D341Med (cell line): ENCODE measurements at regions not wholly inside any gene's neighbourhood (a gene's known extent, or its start where the extent isn't known, plus 50 kb on each side); places are given as distances from the start of the nearest gene placed in this dataset.
"Not testable (repeated sequence)": the region's sequence is repeated elsewhere in the genome, so short reads cannot be mapped to it uniquely, and the experiment has no call there.

Experiments
- DNase-seq: peaks from one replicate; pipeline ENCODE4 v3.0.0; 2012; ENCODE audit warnings: low spot score

DNA sequence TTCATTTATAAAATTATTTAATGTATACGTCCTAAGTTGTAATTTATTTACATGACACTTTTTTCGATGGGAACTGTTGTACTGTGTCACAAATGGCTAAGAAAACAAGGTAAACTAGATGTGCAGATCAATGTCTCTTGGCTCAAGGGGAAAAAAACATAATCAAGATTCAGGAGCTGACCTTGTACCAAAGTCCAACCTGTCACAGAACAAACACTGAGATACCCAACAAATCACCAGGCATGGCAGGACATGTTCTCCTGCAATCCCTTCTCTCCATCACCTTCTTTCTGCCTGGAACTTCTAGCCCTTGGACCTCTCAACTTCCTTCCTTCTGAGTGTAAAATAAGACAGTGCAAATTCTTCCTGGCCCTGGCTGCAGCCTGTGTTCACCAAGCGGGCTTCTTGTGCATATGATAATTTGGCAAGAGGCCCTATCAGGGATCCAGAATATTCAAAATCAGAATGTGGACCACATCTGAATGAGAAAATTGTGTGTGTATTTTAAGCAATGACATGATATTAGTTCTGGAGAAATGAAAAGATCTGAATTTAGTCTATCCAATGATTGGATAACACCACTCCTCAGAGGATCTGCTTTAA lies 445.9 kb downstream of the ZNF536 start:
- DNase-seq, result no peak

DNA sequence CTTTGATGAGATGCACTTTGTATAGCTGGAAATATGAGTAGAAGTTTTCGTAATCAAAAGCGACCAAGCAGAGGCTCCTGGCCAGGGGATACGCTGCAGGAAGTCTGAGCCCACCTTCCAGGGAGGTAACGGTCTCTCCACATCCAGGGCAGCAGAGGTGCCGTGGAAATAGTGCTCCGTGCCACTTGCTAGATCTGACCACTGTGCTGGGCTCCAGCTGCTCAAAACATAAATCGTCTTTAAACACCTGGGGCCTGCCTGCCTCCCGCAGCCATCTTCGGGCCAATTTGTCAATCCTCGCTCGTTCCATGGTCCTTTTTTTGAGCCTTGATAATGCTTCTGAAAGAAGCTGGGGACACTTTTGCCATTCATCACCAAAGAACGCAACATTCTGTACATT lies 445.0 kb downstream of the ZNF536 start:
- no peak for DNase-seq

DNA sequence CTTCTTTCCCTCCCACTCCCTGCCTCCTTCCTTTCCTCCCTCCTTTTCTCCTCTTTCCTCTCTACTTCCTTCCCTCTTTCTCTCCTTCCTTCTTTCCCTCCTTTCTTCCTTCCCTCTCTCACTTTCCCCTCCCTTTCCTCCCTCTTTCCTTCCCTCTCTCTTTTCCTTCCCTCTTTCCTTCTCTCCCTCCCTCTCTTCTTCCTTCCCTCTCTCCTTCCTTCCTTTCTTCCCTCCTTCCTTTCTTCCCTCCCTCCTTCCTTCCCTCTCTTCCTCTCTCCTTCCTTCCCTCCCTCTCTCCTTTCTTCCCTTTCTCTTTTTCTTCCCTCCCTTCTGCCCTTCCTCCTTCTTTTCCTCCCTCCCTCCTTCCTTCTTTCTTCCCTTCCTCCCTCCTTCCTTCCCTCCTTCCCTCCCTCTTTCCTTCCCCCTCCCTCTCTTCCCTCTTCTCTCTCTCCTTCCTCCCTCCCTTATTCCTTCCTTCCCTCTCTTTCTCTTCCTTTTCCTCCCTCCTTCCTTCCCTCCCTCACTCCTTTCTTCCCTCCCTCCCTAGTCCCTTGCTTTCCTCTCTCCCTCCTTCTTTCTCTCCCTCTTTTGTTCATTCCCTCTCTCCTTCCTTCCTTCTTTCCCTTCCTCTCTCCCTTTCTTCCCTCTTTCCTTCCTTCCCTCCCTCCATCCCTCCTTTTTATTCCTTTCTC lies 443.9 kb downstream of the ZNF536 start:
- DNase-seq, result no peak

DNA sequence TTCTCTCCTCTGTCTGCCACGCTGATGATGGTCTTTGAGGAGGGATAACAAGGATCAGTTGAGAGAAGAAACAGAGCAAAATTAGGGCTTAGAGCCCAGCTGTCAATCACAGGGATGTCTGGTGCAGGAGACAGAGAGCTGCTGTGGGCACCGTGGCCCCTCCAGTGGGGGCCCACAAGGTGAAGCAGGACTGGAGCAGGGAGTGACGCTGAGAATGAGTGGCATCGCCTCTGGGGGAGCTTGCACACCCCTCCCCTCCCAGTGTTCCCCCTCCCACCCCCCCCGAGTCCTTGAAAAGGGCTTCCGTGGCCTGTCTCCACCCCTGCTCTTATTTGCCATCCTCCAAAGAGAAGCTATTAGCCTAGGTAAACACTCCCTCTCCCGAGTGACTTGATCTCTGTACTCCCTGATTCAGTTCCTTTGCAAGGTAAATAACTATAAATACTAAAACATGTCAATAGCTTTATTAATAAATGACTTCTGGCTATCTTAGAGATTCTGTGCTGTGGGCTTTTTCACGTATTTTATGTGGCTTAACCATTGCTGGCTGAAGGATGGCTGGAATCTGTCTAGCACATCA lies 440.0 kb downstream of the ZNF536 start:
- DNase-seq, result no peak

DNA sequence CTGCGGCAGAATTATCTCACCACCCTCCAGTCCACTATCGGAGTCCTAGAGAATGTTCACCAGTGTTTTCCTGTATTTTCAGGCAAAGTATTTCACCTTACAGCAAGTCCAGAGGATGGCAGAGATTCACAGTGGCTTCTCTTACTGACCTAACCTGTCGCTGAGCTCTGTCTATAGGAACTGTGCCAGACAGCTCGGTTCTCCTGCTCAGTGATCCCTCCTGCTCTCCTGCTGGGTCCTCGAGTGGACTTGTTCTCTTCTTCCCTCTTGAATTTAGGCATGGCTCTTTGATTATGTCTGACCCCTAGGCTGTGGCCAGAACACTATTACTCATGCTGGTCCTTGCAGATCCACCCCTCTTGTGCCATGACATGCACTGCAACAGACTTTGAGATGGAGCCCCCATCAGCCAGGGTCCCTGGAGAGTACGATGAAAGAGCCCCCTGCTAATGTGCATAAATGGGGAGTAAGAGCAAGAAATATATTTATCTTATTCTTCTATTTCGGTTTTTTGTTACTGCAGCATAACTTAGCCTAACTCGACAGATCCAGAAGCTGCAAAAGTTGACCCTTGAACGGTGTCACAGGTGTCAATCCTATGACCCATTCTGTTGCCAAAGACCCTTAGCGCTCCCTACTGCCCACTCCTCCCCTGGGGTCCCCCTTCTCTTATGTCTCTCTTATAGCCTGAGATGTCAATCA lies 439.4 kb downstream of the ZNF536 start:
- no peak for DNase-seq

DNA sequence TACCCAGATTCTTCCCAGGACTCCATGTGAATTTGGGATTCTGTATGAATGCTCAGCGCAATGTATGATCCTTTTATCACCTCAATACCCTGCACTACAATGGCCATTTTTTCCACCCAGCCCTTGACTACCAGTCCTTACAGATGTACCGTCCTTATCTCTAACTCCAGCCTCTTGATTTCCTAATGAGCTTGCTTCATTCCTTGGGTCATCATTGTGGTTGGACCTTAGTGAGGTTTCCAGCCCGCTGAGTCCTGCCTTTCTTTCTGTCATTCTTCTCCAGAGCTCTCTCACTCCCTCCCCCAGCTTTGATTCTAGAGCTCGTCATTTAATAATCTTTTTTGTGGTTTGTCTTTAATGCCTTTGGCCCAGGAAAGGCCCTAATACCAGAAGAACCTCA lies 438.5 kb downstream of the ZNF536 start:
- DNase-seq, result no peak

DNA sequence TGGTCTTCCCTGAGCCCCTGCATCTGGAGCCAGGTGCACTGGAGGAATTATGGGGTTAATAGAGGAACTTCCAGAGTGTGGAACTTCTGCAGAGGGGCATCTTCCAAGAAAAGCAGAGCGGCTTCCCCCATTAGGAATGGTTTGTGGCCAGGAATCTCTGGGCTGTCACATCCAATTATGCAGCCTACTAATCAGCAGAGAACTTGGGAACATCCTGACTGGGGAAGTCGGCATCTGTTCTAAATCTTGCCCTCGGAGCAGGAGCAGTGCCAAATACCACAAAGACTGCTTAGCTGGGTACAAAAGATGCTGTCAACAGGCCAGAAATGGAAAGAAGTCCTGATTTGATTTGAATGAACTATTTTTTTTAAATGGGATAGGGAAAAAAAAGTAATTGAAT lies 435.1 kb downstream of the ZNF536 start:
- DNase-seq, result no peak

DNA sequence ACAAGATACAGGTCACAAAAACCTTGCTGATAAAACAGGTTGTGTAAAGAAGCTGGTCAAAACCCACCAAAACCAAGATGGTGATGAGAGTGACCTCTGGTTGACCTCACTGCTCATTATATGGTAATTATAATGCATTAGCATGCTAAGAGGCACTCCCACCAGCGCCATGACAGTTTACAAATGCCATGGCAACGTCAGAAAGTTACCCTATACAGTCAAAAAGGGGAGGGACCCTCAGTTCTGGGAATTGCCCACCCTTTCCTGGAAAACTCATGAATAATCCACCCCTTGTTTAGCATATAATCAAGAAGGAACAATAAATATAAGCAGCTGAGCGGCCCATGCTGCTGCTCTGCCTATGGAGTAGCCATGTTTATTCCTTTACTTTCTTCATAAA lies 434.1 kb downstream of the ZNF536 start:
- no peak for DNase-seq

DNA sequence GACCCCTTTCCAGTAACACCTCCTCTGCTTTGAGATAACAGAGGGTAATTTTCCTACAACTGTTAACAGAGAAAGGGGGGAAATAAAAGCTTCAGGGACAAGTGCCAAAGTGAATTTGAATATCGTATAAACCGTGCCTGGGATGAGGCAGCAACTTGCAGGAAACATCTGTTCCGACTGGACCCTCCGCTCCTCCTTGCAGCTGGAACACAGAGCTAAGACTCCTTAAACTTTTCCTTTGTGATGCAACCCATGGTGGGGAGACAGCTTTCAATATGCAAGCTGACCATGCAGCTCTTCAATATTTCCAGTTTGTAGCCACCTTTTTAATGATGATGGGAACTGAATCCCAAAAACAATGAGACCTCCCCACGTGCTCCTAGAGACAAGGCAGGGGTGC lies 432.6 kb downstream of the ZNF536 start:
- no peak for DNase-seq

DNA sequence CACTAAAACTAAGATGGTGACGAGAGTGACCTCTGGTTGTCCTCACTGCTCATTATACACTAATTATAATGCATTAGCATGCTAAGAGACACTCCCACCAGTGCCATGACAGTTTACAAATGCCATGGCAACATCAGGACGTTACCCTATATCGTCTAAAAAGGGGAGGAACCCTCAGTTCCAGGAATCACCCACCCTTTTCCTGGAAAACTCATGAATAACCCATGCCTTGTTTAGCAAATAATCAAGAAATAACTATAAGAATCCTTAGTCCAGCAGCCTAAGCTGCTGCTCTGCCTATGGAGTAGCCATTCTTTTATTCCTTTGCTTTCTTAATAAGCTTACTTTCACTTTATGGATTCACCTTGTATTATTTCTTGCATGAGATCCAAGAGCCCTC lies 432.1 kb downstream of the ZNF536 start:
- DNase-seq, result not testable (repeated sequence)

DNA sequence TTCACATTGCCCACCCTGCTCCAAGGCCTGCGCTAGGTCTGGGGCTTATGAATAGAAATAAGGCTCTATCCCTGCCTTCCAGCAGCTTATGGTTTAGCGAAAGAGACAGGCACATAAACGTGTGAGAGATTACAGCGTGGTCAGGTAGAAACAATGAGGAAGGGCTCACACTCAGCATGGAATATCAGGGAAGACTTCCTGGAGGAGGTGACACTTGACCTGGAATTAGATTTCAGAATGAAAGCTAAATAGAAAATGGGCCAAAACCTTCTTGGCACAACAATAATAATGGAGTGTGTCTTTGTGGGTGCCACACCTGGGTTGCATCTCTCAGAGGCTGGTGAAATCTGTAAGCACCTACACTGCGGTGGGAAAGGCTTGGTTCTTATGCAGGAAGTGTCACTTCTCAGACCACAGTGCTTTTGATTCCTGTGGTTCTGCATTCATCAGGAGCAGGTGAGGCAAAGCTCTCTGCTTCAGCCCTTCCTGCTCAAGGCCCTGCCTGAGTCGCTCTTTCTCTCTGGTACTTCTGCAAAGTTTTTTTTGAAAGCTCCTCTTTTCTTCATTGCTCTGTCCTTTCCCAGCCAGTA lies 430.3 kb downstream of the ZNF536 start:
- DNase-seq, result no peak

DNA sequence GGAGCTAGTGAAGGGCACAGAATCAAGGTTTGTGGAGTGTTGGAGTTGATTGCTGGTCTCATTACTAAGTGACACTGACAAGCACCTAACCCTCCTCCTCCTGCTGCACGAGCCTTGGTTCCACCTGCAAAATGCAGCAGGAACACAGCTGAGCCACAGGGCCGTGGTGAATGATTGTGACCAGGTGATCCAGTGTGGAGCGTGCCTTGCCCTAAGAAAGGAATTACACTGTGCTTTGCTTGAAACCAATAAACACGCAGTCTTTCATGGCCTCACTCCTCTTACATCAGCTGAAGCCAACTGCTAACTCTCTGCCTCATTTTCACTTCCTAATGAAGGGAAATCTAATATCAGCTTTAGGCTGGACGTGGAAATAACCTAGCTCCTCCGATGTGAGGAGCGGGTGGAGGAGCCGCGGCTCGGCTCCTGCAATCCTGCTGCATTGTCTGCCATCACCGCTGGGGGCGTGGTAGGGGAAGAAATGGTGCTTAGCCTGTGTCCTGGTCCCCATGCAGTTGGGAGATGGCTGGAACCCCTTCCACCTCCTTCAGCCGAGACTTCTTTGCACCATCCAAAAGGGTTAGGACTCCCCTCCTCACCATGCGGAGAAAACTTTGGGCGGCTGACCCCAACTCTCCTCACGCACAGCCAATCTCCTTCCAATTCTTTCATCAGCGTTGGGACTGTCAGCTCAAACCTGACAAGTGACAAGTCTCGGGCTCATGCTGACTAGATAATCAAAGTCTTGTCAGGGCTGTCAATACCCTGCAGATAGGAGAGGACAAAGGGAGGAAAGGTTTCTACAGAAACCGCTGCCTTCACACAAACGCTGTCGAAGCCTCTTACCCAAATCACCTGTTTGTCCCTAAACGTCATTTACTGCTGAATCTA lies 427.9 kb downstream of the ZNF536 start:
- DNase-seq, result peak; percentile 87

DNA sequence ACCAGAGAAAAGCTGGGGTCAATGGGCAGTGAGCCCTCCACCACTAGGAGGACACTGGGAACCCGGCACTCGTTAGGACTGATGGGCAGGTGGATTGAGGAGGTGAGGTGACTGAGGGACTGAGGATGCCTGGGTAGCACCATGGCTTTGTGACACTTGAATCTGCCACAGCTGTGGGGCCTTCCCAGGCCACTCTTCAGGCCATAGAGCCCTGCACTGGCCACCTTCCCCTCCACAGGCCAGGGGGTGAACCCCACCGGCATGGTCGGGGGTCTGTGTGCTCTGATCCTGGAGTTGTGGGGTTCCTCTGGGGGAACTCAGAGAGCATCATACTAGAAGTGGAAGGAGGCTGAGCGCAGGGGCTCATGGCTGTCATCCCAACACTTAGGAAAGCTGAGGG lies 423.5 kb downstream of the ZNF536 start:
- DNase-seq, result no peak

DNA sequence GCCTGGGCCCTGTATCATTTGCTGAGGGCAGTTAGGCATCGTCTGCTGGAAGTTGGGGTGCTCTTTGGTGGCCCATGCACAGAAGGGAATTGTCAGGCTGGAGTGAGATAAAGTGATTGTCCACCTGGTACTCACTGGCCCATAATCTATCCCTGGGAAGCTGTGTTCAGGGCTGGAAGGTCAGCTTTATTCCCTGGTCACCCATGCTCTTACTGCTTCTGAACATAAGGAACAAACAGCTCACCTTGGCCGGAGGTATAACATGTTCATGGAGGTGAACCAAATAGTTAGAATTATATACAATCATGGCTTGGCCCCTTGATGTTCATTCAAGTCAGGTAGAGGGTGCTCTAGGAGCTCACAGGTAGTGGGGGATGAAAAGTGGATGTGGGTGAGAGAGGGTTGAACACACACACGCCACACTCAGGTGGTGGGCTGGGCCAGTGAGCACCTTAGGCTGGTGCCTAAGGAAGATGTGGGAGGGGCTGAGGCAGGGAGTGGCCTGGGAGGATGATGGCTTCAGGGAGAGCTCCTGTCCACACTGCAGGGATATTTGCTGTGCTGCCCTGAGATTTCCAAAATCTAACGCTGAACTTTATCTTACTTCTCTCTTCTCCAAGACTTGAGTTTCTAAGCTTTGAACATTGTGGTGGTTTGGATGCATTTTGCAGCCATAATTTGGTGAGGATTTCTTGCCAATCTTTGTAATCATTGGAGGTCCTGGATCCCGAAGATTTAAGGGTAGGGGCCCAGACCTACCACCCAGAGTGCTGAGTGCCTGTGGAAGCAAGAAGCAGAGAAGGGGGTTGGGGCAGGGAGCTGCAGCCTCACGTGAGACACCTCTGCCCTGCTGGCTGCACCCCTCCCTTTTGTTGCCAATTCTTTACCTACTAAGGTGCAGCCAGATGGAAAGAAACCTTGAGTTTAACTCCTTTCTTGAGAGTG lies 420.6 kb downstream of the ZNF536 start:
- DNase-seq, result no peak

DNA sequence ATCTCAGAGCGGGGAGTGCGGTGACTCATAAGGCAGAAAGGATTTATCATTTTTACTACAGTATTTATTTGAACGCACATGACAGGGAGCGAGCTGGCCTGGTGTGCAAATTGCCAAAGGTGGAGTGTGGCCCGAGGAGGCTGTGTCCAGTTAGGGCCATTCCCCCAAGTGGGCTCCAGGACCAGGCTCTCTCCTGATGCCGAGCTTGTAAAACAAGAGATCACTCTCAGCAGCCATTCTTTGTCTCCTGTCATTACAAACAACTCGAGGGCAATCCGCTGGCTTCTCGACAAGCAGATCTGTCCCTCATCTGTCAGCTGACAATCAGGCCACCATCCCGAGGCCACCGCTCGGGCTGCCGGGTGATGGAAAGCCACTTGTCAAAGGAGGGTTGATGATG lies 418.9 kb downstream of the ZNF536 start:
- peak; percentile 10 for DNase-seq

DNA sequence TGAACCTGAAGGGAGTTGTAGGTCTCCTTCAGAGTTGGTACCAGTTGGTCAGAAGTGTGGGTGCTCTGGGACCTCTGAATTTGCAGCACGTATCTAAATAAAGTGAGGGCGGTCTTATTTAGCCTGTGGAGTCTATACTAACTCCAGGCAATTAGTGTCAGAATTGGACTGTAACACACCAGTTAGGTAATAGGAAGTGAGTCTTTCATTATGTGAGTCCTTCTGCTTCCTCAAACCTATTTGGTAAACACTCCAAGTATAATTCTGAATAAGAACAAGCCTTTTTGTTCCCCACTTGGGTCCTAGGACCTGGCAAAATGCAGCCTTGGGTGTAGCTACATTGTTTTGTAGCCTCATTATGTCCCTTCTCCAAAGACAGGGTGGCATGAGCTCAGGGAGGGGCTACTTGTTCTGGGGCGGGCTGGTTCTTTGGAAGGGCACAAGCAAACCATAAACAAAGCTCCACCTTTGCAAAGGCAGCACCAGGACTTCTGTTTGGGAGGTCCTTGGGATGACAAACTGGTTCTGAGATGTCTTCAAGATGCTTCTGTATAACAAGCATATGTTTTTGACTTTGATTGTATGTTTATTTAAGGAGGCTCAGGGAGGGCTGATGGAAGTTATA lies 418.0 kb downstream of the ZNF536 start:
- DNase-seq, result peak; percentile 4

DNA sequence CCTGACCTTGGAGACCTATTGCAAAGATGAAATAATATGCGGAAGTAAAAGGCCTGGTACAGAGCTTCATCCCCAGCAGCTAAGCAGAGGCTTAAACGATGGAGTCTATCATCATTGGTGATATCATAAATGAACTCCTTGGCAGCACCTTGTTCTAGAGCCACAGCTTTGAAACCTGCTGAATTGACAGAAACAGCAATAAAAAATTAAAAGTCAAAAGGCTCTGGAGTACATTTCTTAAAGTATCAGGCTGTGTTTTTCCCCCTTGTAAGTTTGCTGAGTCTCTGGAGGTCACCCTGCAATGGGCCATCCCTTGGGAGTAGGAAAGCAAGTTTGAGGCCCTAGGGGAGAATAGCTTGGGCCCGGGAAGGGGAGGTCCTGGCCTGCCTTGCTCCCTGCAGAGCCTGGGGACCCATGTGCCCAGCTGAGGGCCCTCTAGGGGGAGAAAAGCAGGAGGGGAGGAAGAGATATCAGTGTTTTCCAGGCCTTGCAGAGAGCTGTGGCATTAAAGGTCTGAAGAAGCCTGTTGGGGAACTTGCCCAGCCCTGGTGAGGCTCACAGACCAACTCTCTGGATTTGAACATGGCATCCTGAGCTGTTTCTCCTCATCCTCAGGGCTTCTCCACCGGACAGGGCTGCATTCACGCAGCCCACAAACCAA lies 416.1 kb downstream of the ZNF536 start:
- no peak for DNase-seq

DNA sequence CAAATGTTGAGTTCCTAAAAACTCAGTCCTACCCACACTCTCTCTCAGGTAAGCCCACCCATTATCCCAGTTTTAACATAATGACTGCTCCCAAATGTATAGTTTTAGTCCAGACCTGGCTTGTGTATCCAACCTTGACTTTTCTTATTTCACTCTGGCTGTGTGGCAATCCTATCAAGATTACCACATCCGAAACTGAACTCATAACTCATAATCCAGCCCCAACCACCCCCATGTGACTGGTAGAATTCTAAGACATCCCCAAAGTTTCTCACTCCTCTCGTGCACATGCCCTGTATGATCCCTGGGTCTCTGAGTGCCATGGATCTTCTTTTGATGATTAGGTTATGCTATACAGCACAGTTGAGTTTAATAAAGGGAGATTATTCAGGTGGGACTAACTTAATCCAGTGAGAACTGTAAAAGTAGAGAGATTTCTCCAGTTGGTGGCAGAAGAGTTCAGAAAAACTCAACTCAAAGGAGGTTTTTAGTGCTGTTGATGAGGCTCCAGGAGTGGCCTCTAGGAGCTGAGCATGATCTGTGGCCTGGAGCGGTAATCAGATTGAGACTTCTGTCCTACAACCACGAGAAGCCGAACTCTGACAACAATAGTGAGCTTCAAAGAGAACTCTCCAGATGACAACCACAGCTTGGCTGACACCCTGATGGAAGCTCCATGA lies 413.4 kb downstream of the ZNF536 start:
- DNase-seq, result no peak

DNA sequence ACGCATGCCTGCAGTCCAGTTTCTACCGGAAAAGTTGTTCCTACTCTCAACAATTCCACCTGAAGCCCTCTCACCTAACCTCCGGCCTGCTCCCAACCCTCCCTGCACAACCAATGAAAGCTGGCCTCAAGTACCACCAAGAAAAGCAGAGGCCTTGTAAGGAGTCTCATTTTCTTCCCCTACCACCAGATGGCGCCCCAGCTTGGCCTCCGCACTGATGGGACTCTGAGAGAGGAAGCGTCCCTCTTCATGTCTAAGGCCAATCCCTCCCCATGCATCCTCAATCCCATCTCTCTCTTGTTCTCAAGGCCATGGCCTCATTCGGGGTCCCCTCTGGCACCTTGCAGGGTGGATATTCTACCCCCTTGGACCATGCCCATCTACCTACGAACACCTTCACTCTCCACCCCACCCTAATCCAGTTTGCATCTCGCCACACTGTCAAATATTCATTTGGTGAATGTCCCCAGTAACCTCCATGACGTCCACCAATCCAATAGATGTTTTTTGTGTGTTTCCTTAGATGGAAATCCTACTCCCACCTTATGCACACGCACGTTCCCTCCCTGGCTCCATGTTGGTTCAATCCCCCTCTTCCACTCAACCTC lies 412.8 kb downstream of the ZNF536 start:
- DNase-seq, result peak; percentile 69
